Vagina (tissue), 2 donors: ENCODE measurements at regions not wholly inside any gene's neighbourhood (a gene's known extent, or its start where the extent isn't known, plus 50 kb on each side); places are given as distances from the start of the nearest gene placed in this dataset.

Experiments used
- DNase-seq, 2 donors: peaks; one replicate each; pipeline ENCODE4 v3.0.0-alpha.2; 2017; ENCODE audit errors: extremely low spot score in 2 of 2
- H3K27ac ChIP-seq: fragments of 200-600 bp; sonication (generic); one replicate; pipeline ENCODE4 v1.5.1; 2019
- H3K27me3 ChIP-seq: fragments of 200-600 bp; sonication (generic); one replicate; pipeline ENCODE4 v1.5.1; 2019
- H3K36me3 ChIP-seq, 2 donors: fragments of 200-600 bp; sonication (generic); one replicate each; pipeline ENCODE4 v1.5.1; 2017 to 2019
- H3K4me1 ChIP-seq: fragments of 200-600 bp; sonication (generic); one replicate; pipeline ENCODE4 v1.5.1; 2019
- H3K4me3 ChIP-seq, 2 donors: fragments of 200-600 bp; sonication (generic); 1 replicate in 1 of 2; 2 replicates in 1 of 2; pipeline ENCODE4 v1.5.1; 2016 to 2019
- H3K9me3 ChIP-seq: fragments of 200-600 bp; sonication (generic); one replicate; pipeline ENCODE4 v1.5.1; 2019
- POLR2A ChIP-seq, 2 donors: fragments of 450-650 bp; IDR thresholded peaks; one replicate each; pipeline ENCODE4 v1.6.1; 2017; ENCODE audit warnings: antibody characterized with exemption in 2 of 2, mild to moderate bottlenecking in 2 of 2, moderate library complexity in 2 of 2
- POLR2AphosphoS5 ChIP-seq, 2 donors: sonication (generic); formaldehyde crosslinking; IDR thresholded peaks; one replicate each; pipeline ENCODE4 v1.9.0; 2017; ENCODE audit warnings: antibody characterized with exemption in 2 of 2, mild to moderate bottlenecking in 2 of 2, low read depth in 1 of 2; ENCODE audit not compliant: insufficient read depth in 1 of 2
- intact Hi-C: fragments of 100-400 bp; cut with DNase I; formaldehyde crosslinking; loops from one replicate; pipeline ENCODE4 v1.15.1; 2023
- TF ChIP-seq, protein P1 (sequence below), 3 experiments: fragments of 450-650 bp in 2 of 3; fragments of 200-600 bp in 1 of 3; sonication (generic) in 1 of 3; IDR thresholded peaks; one replicate each; pipeline ENCODE4 v1.5.1; 2017 to 2019; ENCODE audit warnings: antibody characterized with exemption in 3 of 3, mild to moderate bottlenecking in 2 of 3, moderate library complexity in 2 of 3

- Histone ChIP-seq H3K4me1 (no peaks in the 10 kb centered on the region), H3K4me3 (no peak overlapping the region), H3K9me3 (no peaks in the 10 kb centered on the region), H3K27me3 (no peaks in the 10 kb centered on the region), H3K36me3 (no peaks in the 10 kb centered on the region), H3K27ac (no peak overlapping the region)
- DNase-seq, result no peak
- intact Hi-C loops, result no loop called here
- TF ChIP-seq POLR2A (IDR thresholded peaks at IDR 0.05) (no peak), POLR2AphosphoS5 (IDR thresholded peaks at IDR 0.05; ENCODE audit: insufficient read depth in 1 of 2, low read depth in 1 of 2) (no peak)
- TF ChIP-seq, protein P1, sequence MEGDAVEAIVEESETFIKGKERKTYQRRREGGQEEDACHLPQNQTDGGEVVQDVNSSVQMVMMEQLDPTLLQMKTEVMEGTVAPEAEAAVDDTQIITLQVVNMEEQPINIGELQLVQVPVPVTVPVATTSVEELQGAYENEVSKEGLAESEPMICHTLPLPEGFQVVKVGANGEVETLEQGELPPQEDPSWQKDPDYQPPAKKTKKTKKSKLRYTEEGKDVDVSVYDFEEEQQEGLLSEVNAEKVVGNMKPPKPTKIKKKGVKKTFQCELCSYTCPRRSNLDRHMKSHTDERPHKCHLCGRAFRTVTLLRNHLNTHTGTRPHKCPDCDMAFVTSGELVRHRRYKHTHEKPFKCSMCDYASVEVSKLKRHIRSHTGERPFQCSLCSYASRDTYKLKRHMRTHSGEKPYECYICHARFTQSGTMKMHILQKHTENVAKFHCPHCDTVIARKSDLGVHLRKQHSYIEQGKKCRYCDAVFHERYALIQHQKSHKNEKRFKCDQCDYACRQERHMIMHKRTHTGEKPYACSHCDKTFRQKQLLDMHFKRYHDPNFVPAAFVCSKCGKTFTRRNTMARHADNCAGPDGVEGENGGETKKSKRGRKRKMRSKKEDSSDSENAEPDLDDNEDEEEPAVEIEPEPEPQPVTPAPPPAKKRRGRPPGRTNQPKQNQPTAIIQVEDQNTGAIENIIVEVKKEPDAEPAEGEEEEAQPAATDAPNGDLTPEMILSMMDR (IDR thresholded peaks at IDR 0.05), result no peak
Measured at GRCh38 chr3:69568951-69569350, 170.3 kb upstream of the MITF start.

- DNase-seq, result no peak
- TF ChIP-seq, protein P1 (IDR thresholded peaks at IDR 0.05), result no peak
- TF ChIP-seq POLR2AphosphoS5 (IDR thresholded peaks at IDR 0.05; ENCODE audit: insufficient read depth in 1 of 2, low read depth in 1 of 2), result no peak
- intact Hi-C loops, result no loop called here
Measured at GRCh38 chr3:69568458-69568857, 170.8 kb upstream of the MITF start.

DNA sequence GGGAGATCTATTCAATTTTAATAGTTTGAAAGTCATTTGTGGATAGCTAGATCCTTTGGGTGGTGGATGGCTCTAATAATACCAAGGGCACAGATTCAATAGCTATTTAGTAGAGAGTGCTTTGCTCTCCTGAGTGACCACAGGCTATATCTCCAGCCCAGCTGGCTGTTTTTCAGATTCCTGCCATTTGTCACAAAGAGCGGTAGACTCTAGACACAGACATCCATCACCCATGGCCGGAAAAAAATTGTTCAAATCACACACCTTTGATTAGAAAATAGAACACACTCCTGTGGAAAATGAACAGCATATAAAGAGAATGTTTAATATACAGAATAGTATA lies 171.6 kb upstream of the MITF start:
- DNase-seq, result no peak
- Histone ChIP-seq H3K27ac (no peak overlapping the region), H3K36me3 (no peaks in the 10 kb centered on the region), H3K4me1 (no peaks in the 10 kb centered on the region), H3K9me3 (no peaks in the 10 kb centered on the region), H3K4me3 (no peak overlapping the region), H3K27me3 (no peaks in the 10 kb centered on the region)
- intact Hi-C loops, result no loop called here
- no peak for TF ChIP-seq POLR2A (IDR thresholded peaks at IDR 0.05)

More at GRCh38 chr3:69568458-69568857, 170.8 kb upstream of the MITF start:
- no peaks in the 10 kb centered on the region for H3K27me3 ChIP-seq
- no peak overlapping the region for H3K27ac ChIP-seq
- H3K4me3 ChIP-seq, result no peak overlapping the region
- H3K36me3 ChIP-seq, result no peaks in the 10 kb centered on the region
- H3K4me1 ChIP-seq, result no peaks in the 10 kb centered on the region
- no peaks in the 10 kb centered on the region for H3K9me3 ChIP-seq

DNA sequence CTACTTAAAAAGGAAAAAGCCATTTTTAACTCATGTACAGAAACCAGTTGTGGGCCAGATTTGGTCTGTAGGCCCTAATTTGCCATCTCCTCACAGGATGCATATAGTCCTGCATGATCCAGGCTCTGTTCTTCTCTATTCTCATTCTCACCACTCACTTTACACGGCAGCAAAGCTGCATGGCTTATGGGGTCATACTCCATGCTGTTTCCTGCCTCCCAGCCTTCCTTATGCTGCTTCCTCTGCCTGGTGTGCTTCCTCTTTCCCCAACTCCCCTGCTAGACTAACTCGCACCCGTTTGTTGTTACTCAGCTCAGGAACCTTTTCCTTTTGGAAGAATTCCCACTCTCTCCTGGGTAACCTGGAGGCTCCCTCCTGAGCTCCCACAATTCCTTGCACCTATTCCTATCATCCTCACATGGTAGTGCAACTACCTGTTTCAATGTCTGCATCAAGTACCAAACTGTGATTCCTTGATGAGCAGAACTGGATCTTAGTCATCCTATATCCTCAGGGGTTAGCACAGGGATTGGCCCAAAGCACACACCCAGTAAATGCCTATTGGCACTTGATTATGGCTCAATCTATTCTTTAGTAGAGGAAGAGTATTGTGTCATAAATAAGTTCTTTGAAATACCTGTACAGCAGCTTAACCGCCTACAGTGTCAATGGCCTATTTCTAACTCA lies 172.1 kb upstream of the MITF start:
- Histone ChIP-seq H3K4me1 (no peaks in the 10 kb centered on the region), H3K36me3 (no peaks in the 10 kb centered on the region), H3K4me3 (no peak overlapping the region), H3K9me3 (no peaks in the 10 kb centered on the region), H3K27me3 (no peaks in the 10 kb centered on the region), H3K27ac (no peak overlapping the region)
- TF ChIP-seq, protein P1 (IDR thresholded peaks at IDR 0.05), result no peak
- TF ChIP-seq POLR2A (IDR thresholded peaks at IDR 0.05) (no peak), POLR2AphosphoS5 (IDR thresholded peaks at IDR 0.05; ENCODE audit: insufficient read depth in 1 of 2, low read depth in 1 of 2) (no peak)
- intact Hi-C loops, result no loop called here
- no peak for DNase-seq

- DNase-seq, result no peak
- TF ChIP-seq POLR2AphosphoS5 (IDR thresholded peaks at IDR 0.05; ENCODE audit: insufficient read depth in 1 of 2, low read depth in 1 of 2), result no peak
- TF ChIP-seq, protein P1 (IDR thresholded peaks at IDR 0.05), result no peak
- TF ChIP-seq POLR2A (IDR thresholded peaks at IDR 0.05), result no peak
Measured at GRCh38 chr3:69566275-69566674, 173.0 kb upstream of the MITF start.

More at GRCh38 chr3:69566275-69566674, 173.0 kb upstream of the MITF start:
- no peaks in the 10 kb centered on the region for H3K36me3 ChIP-seq
- H3K9me3 ChIP-seq, result no peaks in the 10 kb centered on the region
- no peaks in the 10 kb centered on the region for H3K4me1 ChIP-seq
- intact Hi-C loops, result no loop called here
- H3K27ac ChIP-seq, result no peak overlapping the region
- no peak overlapping the region for H3K4me3 ChIP-seq
- H3K27me3 ChIP-seq, result no peaks in the 10 kb centered on the region
